Testis (tissue), 2 donors: ENCODE measurements at regions not wholly inside any gene's neighbourhood (a gene's known extent, or its start where the extent isn't known, plus 50 kb on each side); places are given as distances from the start of the nearest gene placed in this dataset.

Source experiments
- DNase-seq: peaks from one replicate; pipeline ENCODE4 v3.0.0-alpha.2; 2019
- H3K27ac ChIP-seq, 2 donors: fragments of 200-600 bp; sonication (generic); one replicate each; pipeline ENCODE4 v1.5.1; 2019
- H3K27me3 ChIP-seq: fragments of 200-600 bp; sonication (generic); one replicate; pipeline ENCODE4 v1.5.1; 2019
- H3K36me3 ChIP-seq: fragments of 200-600 bp; sonication (generic); one replicate; pipeline ENCODE4 v1.5.1; 2017; ENCODE audit warnings: low read depth; ENCODE audit errors: missing control alignments
- H3K4me1 ChIP-seq: fragments of 200-600 bp; sonication (generic); one replicate; pipeline ENCODE4 v1.5.1; 2019
- H3K4me3 ChIP-seq, 2 donors: fragments of 200-600 bp; sonication (generic); one replicate each; pipeline ENCODE4 v1.5.1; 2017 to 2019
- H3K9me3 ChIP-seq: fragments of 200-600 bp; sonication (generic); one replicate; pipeline ENCODE4 v1.5.1; 2017
- CTCF ChIP-seq, 3 experiments: fragments of 450-650 bp in 2 of 3; fragments of 200-600 bp in 1 of 3; sonication (generic) in 1 of 3; IDR thresholded peaks; one replicate each; pipeline ENCODE4 v1.5.1; 2016 to 2019; ENCODE audit warnings: antibody characterized with exemption in 3 of 3, mild to moderate bottlenecking in 2 of 3, moderate library complexity in 1 of 3
- POLR2A ChIP-seq: fragments of 450-650 bp; IDR thresholded peaks from one replicate; pipeline ENCODE4 v1.6.1; 2017; ENCODE audit warnings: antibody characterized with exemption, mild to moderate bottlenecking, moderate library complexity
- WGBS, 2 donors: methylation state at CpG; one replicate each; pipeline ENCODE4 v1.1.5; 2018; 5-methylcytosine and 5-hydroxymethylcytosine counted together
- intact Hi-C: fragments of 100-400 bp; cut with DNase I; formaldehyde crosslinking; loops from one replicate; pipeline ENCODE4 v1.15.1; 2023; ENCODE audit warnings: low total_unique reads

GRCh38 chr7:106196460-106197021 lies 84.4 kb upstream of the SYPL1 start:
- Histone ChIP-seq H3K27me3 (no peaks in the 10 kb centered on the region), H3K27ac (no peak overlapping the region), H3K9me3 (no peaks in the 10 kb centered on the region), H3K4me1 (no peaks in the 10 kb centered on the region), H3K36me3 (no peaks in the 10 kb centered on the region), H3K4me3 (no peak overlapping the region)
- WGBS, 2 donors = 86 to 87% methylated on average over 2 of the region's 2 CpGs
- intact Hi-C loops = no loop called here
- no peak for DNase-seq
- TF ChIP-seq POLR2A (no peak), CTCF (IDR thresholded peaks at IDR 0.05) (no peak)

- no peaks in the 10 kb centered on the region for H3K9me3 ChIP-seq
- no peak for DNase-seq
- WGBS, 2 donors = 84% methylated on average over 1 of the region's 1 CpG; no CpG with 5 or more reads in 1 of the 2 donors
- H3K27ac ChIP-seq = no peak overlapping the region
- no peak for TF ChIP-seq POLR2A
- no peak for TF ChIP-seq CTCF (IDR thresholded peaks at IDR 0.05)
- no peaks in the 10 kb centered on the region for H3K4me1 ChIP-seq
- no peaks in the 10 kb centered on the region for H3K36me3 ChIP-seq
- no peaks in the 10 kb centered on the region for H3K27me3 ChIP-seq
- intact Hi-C loops = no loop called here
- no peak overlapping the region for H3K4me3 ChIP-seq
Measured at GRCh38 chr7:106193661-106194060, 81.5 kb upstream of the SYPL1 start.

DNA sequence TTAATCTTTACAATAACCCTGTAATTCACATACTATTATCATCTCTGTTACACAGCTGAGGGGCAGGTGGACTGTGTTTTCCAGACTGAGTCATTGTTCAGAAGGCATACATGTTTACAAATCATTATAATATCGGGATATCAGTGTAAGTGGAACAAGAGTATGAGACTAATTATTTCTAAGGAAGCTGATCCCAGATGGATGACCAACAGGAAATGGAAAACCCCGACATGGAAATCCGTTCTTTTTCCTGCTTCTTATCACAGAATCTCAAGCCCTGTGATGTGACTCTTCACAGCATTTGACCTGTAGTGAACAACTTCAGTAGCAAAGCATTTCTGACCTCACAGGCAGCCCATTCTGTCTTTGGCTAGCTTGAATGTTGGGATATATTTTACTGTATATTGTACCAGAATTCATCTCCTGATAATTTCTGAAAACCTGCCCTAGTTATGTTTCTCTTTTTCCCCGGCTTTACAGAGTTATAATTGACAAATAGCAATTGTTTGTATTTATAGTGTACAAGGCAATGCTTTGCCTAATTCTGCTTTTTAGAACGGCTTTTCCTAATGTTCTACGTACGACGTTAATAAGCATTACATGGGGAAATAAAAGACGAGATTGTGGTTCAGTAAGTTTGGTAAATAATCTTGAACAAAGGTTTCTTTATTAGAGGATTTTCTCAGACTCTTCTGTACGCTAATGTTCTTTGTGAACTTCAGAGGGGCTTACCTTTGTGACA lies 78.6 kb upstream of the SYPL1 start:
- Histone ChIP-seq H3K36me3 (no peaks in the 10 kb centered on the region), H3K4me1 (no peaks in the 10 kb centered on the region), H3K9me3 (no peaks in the 10 kb centered on the region), H3K27me3 (no peaks in the 10 kb centered on the region), H3K4me3 (no peak overlapping the region), H3K27ac (no peak overlapping the region)
- WGBS, 2 donors = 72 to 84% methylated on average over 10 of the region's 10 CpGs
- no peak for TF ChIP-seq POLR2A
- intact Hi-C loops = no loop called here
- no peak for DNase-seq

DNA sequence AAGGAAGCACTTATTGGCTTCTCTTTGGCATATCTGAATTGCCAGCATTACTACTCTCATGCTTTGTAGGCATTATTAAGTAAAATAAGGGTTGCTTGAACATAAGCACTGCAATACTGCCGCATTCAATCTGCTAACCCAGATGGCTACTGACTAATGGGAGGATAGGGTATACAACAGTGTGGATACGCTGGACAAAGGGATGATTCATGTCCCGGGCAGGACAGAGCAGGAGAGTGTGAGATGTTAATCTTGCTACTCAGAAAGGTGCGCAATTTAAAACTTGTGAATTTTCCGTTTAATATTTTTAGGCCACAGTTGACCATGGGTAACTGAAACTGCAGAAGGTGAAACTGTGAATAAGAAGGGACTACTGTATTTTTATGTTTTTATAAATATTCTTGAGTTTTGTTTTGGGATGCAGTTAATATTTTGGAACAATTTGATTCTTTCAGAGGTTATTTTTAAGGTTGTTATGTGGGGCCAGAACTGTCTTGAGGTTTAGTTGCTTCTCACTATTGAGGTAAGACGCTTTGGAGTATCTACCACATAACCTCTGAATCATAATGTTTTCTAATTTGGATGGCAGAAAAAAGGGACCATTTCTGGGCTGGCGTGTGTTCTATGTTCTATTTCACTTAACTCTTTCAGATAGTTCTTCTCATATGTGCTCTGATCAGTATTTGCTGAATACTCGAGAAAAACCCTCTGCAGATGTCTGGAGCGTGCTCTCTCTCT lies 75.7 kb upstream of the SYPL1 start:
- no peak overlapping the region for H3K27ac ChIP-seq
- no peak for DNase-seq
- no peaks in the 10 kb centered on the region for H3K9me3 ChIP-seq
- no peaks in the 10 kb centered on the region for H3K36me3 ChIP-seq
- H3K4me1 ChIP-seq = no peaks in the 10 kb centered on the region
- intact Hi-C loops = no loop called here
- H3K4me3 ChIP-seq = no peak overlapping the region
- no peaks in the 10 kb centered on the region for H3K27me3 ChIP-seq
- TF ChIP-seq POLR2A = no peak
- TF ChIP-seq CTCF (IDR thresholded peaks at IDR 0.05) = no peak
- 82 to 91% methylated on average over 9 of the region's 9 CpGs for WGBS, 2 donors

DNA sequence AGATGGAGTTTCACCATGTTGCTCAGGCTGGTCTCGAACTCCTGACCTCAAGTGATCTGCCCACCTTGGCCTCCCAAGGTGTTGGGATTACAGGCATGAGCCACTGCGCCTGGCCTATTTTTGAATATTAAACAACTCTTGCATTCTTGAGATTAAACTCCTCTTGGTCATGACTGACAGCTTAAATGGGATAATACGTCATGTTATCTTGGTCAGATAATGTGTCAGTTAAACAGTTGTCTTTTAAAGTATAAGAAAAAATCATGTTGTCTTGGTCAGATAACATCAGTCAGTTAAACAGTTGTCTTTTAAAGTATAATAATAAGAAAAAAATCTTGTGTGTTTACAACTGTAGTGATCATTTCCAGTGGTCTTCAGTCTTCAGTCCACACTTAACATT lies 73.6 kb upstream of the SYPL1 start:
- no peaks in the 10 kb centered on the region for H3K36me3 ChIP-seq
- intact Hi-C loops = no loop called here
- no peak overlapping the region for H3K4me3 ChIP-seq
- TF ChIP-seq POLR2A = no peak
- TF ChIP-seq CTCF (IDR thresholded peaks at IDR 0.05) = no peak
- H3K4me1 ChIP-seq = no peaks in the 10 kb centered on the region
- H3K9me3 ChIP-seq = no peaks in the 10 kb centered on the region
- H3K27me3 ChIP-seq = no peaks in the 10 kb centered on the region
- H3K27ac ChIP-seq = no peak overlapping the region
- no peak for DNase-seq
- 87% methylated on average over 3 of the region's 3 CpGs for WGBS, 2 donors
